Neuronal stem cell (in vitro differentiated cells): ENCODE measurements at regions not wholly inside any gene's neighbourhood (a gene's known extent, or its start where the extent isn't known, plus 50 kb on each side); places are given as distances from the start of the nearest gene placed in this dataset.
A peak's percentile ranks its signal among the peaks of the same experiment; 100 is the strongest.

Experiments
- DNase-seq: peaks from one replicate; pipeline ENCODE4 v3.0.0-alpha.2; 2013; ENCODE audit warnings: low spot score
- H2AFZ ChIP-seq: one replicate; pipeline ENCODE4 v1.6.1; 2013; ENCODE audit warnings: mild to moderate bottlenecking, low read length, inconsistent platforms
- H2AK5ac ChIP-seq: 2 replicates; pipeline ENCODE4 v1.6.1; 2013; ENCODE audit warnings: low read depth, mild to moderate bottlenecking, inconsistent platforms, low read length, moderate library complexity, mixed read lengths
- H2BK120ac ChIP-seq: 2 replicates; pipeline ENCODE4 v1.6.1; 2013; ENCODE audit warnings: low read depth, mild to moderate bottlenecking, inconsistent platforms, low read length, moderate library complexity, mixed read lengths
- H2BK12ac ChIP-seq: one replicate; pipeline ENCODE4 v1.6.1; 2013; ENCODE audit warnings: low read length, inconsistent platforms
- H2BK15ac ChIP-seq: 2 replicates; pipeline ENCODE4 v1.6.1; 2013; ENCODE audit warnings: mild to moderate bottlenecking, low read length, inconsistent platforms, mixed read lengths
- H2BK5ac ChIP-seq: one replicate; pipeline ENCODE4 v1.6.1; 2013; ENCODE audit warnings: inconsistent platforms, mild to moderate bottlenecking, low read length, moderate library complexity
- H3K14ac ChIP-seq: one replicate; pipeline ENCODE4 v1.6.1; 2013; ENCODE audit warnings: low read length, inconsistent platforms
- H3K18ac ChIP-seq: 2 replicates; pipeline ENCODE4 v1.6.1; 2013; ENCODE audit warnings: low read length, inconsistent platforms
- H3K23ac ChIP-seq: 2 replicates; pipeline ENCODE4 v1.6.1; 2013; ENCODE audit warnings: low read depth, mild to moderate bottlenecking, mixed read lengths, low read length, inconsistent platforms; ENCODE audit not compliant: poor library complexity
- H3K27ac ChIP-seq: replicated peaks from 3 replicates; pipeline ENCODE4 v1.5.1; 2013; ENCODE audit warnings: low read length, inconsistent platforms
- H3K27me3 ChIP-seq, 3 experiments: 2 replicates each; pipeline ENCODE4 v1.6.1; 2013; ENCODE audit warnings: low read length in 3 of 3, mild to moderate bottlenecking in 2 of 3, inconsistent platforms in 1 of 3, low read depth in 1 of 3, mixed read lengths in 1 of 3, moderate library complexity in 1 of 3; ENCODE audit not compliant: control insufficient read depth in 3 of 3, insufficient read depth in 3 of 3
- H3K36me3 ChIP-seq, 2 donors: replicated peaks in 1 of 2; 2 replicates each; pipeline ENCODE4 v1.6.1; 2013; ENCODE audit warnings: low read length in 2 of 2; ENCODE audit not compliant: control insufficient read depth in 2 of 2, insufficient read depth in 2 of 2
- H3K4ac ChIP-seq: 2 replicates; pipeline ENCODE4 v1.6.1; 2013; ENCODE audit warnings: inconsistent platforms, mild to moderate bottlenecking, low read length, moderate library complexity
- H3K4me1 ChIP-seq, 2 donors: 1 replicate in 1 of 2; 2 replicates in 1 of 2; pipeline ENCODE4 v1.6.1; 2013; ENCODE audit warnings: low read length in 2 of 2, low read depth in 1 of 2; ENCODE audit not compliant: control insufficient read depth in 2 of 2, insufficient read depth in 1 of 2
- H3K4me2 ChIP-seq: one replicate; pipeline ENCODE4 v1.6.1; 2013; ENCODE audit warnings: mild to moderate bottlenecking, low read length, inconsistent platforms; ENCODE audit not compliant: insufficient read depth, poor library complexity, severe bottlenecking
- H3K4me3 ChIP-seq, 2 donors: 2 replicates each; pipeline ENCODE4 v1.5.1; 2013; ENCODE audit warnings: low read length in 2 of 2, mild to moderate bottlenecking in 2 of 2, inconsistent platforms in 1 of 2, moderate library complexity in 1 of 2
- H3K79me1 ChIP-seq: one replicate; pipeline ENCODE4 v1.6.1; 2013; ENCODE audit warnings: low read depth, mild to moderate bottlenecking, inconsistent platforms, low read length, moderate library complexity
- H3K9ac ChIP-seq: one replicate; pipeline ENCODE4 v1.6.1; 2013; ENCODE audit warnings: mild to moderate bottlenecking, low read depth, low read length, inconsistent platforms; ENCODE audit not compliant: poor library complexity
- H3K9me3 ChIP-seq, 2 donors: replicated peaks in 1 of 2; 2 replicates each; pipeline versions ENCODE3 to v1.6.1; 2013; ENCODE audit warnings: low read length in 2 of 2, mild to moderate bottlenecking in 2 of 2, inconsistent platforms in 1 of 2, low read depth in 1 of 2, mixed read lengths in 1 of 2, moderate library complexity in 1 of 2; ENCODE audit not compliant: control insufficient read depth in 2 of 2, insufficient read depth in 1 of 2
- H4K8ac ChIP-seq: one replicate; pipeline ENCODE4 v1.6.1; 2013; ENCODE audit warnings: low read depth, mild to moderate bottlenecking, inconsistent platforms, low read length, moderate library complexity
- H4K91ac ChIP-seq: one replicate; pipeline ENCODE4 v1.6.1; 2013; ENCODE audit warnings: low read length, low read depth, mild to moderate bottlenecking, inconsistent platforms; ENCODE audit not compliant: poor library complexity
- WGBS, 2 donors: extraction: QIAGEN DNeasy Blood & Tissue Kit; methylation state at CpG; one replicate each; pipeline ENCODE4 v1.1.7; 2013; ENCODE audit warnings: missing lambda C conversion rate in 2 of 2, mixed read lengths in 1 of 2; ENCODE audit not compliant: insufficient read length in 2 of 2, insufficient replicate concordance in 1 of 2; ENCODE audit errors: extremely low coverage in 2 of 2; 5-methylcytosine and 5-hydroxymethylcytosine counted together

- Histone ChIP-seq H3K79me1 (no peaks in the 10 kb centered on the region), H3K4me1 (no peaks in the 10 kb centered on the region), H3K9ac (no peak overlapping the region), H2AK5ac (no peak overlapping the region), H3K27me3 (no peaks in the 10 kb centered on the region), H3K4me3 (no peak overlapping the region), H2BK5ac (no peak overlapping the region), H3K18ac (no peak overlapping the region), H3K23ac (no peak overlapping the region), H2BK120ac (no peak overlapping the region), H2AFZ (no peak overlapping the region), H3K14ac (no peak overlapping the region), H3K27ac (no peak overlapping the region), H3K36me3 (no peaks in the 10 kb centered on the region), H3K9me3 (no peaks in the 10 kb centered on the region), H2BK12ac (no peak overlapping the region), H4K8ac (no peak overlapping the region), H2BK15ac (no peak overlapping the region), H3K4me2 (no peak overlapping the region), H4K91ac (no peak overlapping the region), H3K4ac (no peak overlapping the region)
- no peak for DNase-seq
- no CpG with 5 or more reads among the region's 4 CpGs for WGBS, 2 donors
Measured at GRCh38 chr6:85392379-85392778, 57.5 kb upstream of the NT5E start.

GRCh38 chr6:85390775-85391174 lies 59.1 kb upstream of the NT5E start:
- Histone ChIP-seq H2BK12ac (no peak overlapping the region), H3K4me3 (no peak overlapping the region), H3K36me3 (no peaks in the 10 kb centered on the region), H3K4ac (no peak overlapping the region), H3K79me1 (no peaks in the 10 kb centered on the region), H3K23ac (no peak overlapping the region), H2BK120ac (no peak overlapping the region), H3K27me3 (no peaks in the 10 kb centered on the region), H3K9me3 (no peaks in the 10 kb centered on the region), H3K9ac (no peak overlapping the region), H2AFZ (no peak overlapping the region), H4K91ac (no peak overlapping the region), H2BK15ac (no peak overlapping the region), H2AK5ac (no peak overlapping the region), H3K4me2 (no peak overlapping the region), H3K14ac (no peak overlapping the region), H4K8ac (no peak overlapping the region), H3K18ac (no peak overlapping the region), H3K27ac (no peak overlapping the region), H3K4me1 (no peaks in the 10 kb centered on the region), H2BK5ac (no peak overlapping the region)
- WGBS, 2 donors = no CpG with 5 or more reads among the region's 1 CpG
- no peak for DNase-seq

DNA sequence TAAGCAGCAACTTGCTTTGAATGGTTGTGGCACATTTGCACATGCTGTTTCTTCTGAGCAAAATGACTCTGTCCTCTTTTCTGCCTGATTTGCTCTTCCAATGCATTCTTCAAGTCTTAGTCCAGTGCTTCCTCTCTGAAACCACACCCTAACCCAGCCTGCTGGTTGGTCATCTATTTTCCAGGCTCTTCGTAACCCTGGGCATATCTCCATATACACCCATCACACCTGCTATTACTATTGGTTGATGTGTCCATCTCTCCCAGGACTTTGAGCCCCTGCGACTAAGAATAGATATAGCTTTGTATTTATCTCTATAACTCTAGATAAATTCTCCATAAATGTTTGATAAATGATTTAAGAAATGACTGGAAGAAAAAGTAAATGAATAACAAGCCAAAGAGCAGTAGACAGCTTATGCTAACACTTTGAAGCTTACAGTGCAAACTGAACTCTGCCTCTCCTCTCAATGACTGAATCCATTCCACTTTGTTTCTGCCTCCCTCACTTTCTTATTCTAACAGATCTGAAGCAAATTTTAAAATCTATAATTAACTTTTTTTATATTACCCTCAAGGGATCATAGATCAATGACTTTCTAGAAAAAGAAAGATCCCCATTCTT lies 59.7 kb upstream of the NT5E start:
- Histone ChIP-seq H3K14ac (no peak overlapping the region), H3K27me3 (no peaks in the 10 kb centered on the region), H2AK5ac (no peak overlapping the region), H3K4me1 (no peaks in the 10 kb centered on the region), H3K9me3 (no peaks in the 10 kb centered on the region), H4K91ac (no peak overlapping the region), H3K9ac (no peak overlapping the region), H2BK5ac (no peak overlapping the region), H3K23ac (no peak overlapping the region), H3K18ac (no peak overlapping the region), H2BK120ac (no peak overlapping the region), H3K27ac (no peak overlapping the region), H2BK15ac (no peak overlapping the region), H3K4me2 (no peak overlapping the region), H3K4me3 (no peak overlapping the region), H2AFZ (no peak overlapping the region), H3K4ac (no peak overlapping the region), H4K8ac (no peak overlapping the region), H3K79me1 (no peaks in the 10 kb centered on the region), H2BK12ac (no peak overlapping the region), H3K36me3 (no peaks in the 10 kb centered on the region)
- no CpG with 5 or more reads among the region's 2 CpGs for WGBS, 2 donors
- DNase-seq = no peak

GRCh38 chr6:85389151-85389797 lies 60.6 kb upstream of the NT5E start:
- no CpG with 5 or more reads among the region's 12 CpGs for WGBS, 2 donors
- no peak overlapping the region for H3K27ac ChIP-seq
- no peaks in the 10 kb centered on the region for H3K4me1 ChIP-seq
- H2BK15ac ChIP-seq = no peak overlapping the region
- no peak for DNase-seq
- H2AK5ac ChIP-seq = no peak overlapping the region
- no peak overlapping the region for H4K8ac ChIP-seq
- H3K9ac ChIP-seq = no peak overlapping the region
- H3K27me3 ChIP-seq = no peaks in the 10 kb centered on the region
- peak overlapping the region; percentile 29 for H2AFZ ChIP-seq
- H3K14ac ChIP-seq = no peak overlapping the region
- H2BK12ac ChIP-seq = no peak overlapping the region
- H4K91ac ChIP-seq = no peak overlapping the region
- no peaks in the 10 kb centered on the region for H3K9me3 ChIP-seq
- no peaks in the 10 kb centered on the region for H3K36me3 ChIP-seq
- no peak overlapping the region for H2BK120ac ChIP-seq
- H3K23ac ChIP-seq = no peak overlapping the region
- no peak overlapping the region for H3K4me3 ChIP-seq
- H3K18ac ChIP-seq = no peak overlapping the region
- H2BK5ac ChIP-seq = no peak overlapping the region
- H3K4me2 ChIP-seq = no peak overlapping the region
- H3K4ac ChIP-seq = no peak overlapping the region
- no peaks in the 10 kb centered on the region for H3K79me1 ChIP-seq
